Left ventricle myocardium inferior (tissue), 1 donor: ENCODE measurements at regions not wholly inside any gene's neighbourhood (a gene's known extent, or its start where the extent isn't known, plus 50 kb on each side); places are given as distances from the start of the nearest gene placed in this dataset.
"Not testable (repeated sequence)": the region's sequence is repeated elsewhere in the genome, so short reads cannot be mapped to it uniquely, and the experiment has no call there.

ENCODE experiments used
- DNase-seq: peaks from one replicate; pipeline ENCODE4 v3.0.0-alpha.2; 2020
- H3K27ac ChIP-seq: fragments of 200-600 bp; replicated peaks from 2 replicates; pipeline ENCODE4 v1.8.0; 2021
- H3K27me3 ChIP-seq: fragments of 200-600 bp; 2 replicates; pipeline ENCODE4 v1.8.0; 2021; ENCODE audit warnings: low read depth
- H3K36me3 ChIP-seq: fragments of 200-600 bp; 2 replicates; pipeline ENCODE4 v1.8.0; 2021
- H3K4me1 ChIP-seq: fragments of 200-600 bp; 2 replicates; pipeline ENCODE4 v1.8.0; 2021
- H3K4me3 ChIP-seq: fragments of 200-600 bp; 2 replicates; pipeline ENCODE4 v1.8.0; 2021; ENCODE audit warnings: mild to moderate bottlenecking, moderate library complexity
- H3K9me3 ChIP-seq: fragments of 200-600 bp; replicated peaks from 2 replicates; pipeline ENCODE4 v1.8.0; 2021
- intact Hi-C: fragments of 100-400 bp; cut with micrococcal nuclease; formaldehyde crosslinking; loops from one replicate; pipeline ENCODE4 v1.11.0; 2022
- TF ChIP-seq, protein P1 (sequence below): fragments of 200-600 bp; IDR thresholded peaks from 2 replicates; pipeline ENCODE4 v1.8.0; 2021; ENCODE audit warnings: antibody characterized with exemption, mild to moderate bottlenecking, borderline replicate concordance
- donor health status: DM: no; HTN: yes; CAD: no; lungs with severe emphysema.

- H3K9me3 ChIP-seq: peaks cover 6% of the 10 kb centered on the region
- H3K27ac ChIP-seq: no peak overlapping the region
- H3K36me3 ChIP-seq: no peaks in the 10 kb centered on the region
- no peak overlapping the region for H3K4me3 ChIP-seq
- no peaks in the 10 kb centered on the region for H3K27me3 ChIP-seq
- H3K4me1 ChIP-seq: no peaks in the 10 kb centered on the region
- intact Hi-C loops: no loop called here
- no peak for DNase-seq
- TF ChIP-seq, protein P1, sequence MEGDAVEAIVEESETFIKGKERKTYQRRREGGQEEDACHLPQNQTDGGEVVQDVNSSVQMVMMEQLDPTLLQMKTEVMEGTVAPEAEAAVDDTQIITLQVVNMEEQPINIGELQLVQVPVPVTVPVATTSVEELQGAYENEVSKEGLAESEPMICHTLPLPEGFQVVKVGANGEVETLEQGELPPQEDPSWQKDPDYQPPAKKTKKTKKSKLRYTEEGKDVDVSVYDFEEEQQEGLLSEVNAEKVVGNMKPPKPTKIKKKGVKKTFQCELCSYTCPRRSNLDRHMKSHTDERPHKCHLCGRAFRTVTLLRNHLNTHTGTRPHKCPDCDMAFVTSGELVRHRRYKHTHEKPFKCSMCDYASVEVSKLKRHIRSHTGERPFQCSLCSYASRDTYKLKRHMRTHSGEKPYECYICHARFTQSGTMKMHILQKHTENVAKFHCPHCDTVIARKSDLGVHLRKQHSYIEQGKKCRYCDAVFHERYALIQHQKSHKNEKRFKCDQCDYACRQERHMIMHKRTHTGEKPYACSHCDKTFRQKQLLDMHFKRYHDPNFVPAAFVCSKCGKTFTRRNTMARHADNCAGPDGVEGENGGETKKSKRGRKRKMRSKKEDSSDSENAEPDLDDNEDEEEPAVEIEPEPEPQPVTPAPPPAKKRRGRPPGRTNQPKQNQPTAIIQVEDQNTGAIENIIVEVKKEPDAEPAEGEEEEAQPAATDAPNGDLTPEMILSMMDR: no peak
These were observed 809.9 kb downstream of the TSN start for GRCh38 chr2:122565364-122565763.

DNA sequence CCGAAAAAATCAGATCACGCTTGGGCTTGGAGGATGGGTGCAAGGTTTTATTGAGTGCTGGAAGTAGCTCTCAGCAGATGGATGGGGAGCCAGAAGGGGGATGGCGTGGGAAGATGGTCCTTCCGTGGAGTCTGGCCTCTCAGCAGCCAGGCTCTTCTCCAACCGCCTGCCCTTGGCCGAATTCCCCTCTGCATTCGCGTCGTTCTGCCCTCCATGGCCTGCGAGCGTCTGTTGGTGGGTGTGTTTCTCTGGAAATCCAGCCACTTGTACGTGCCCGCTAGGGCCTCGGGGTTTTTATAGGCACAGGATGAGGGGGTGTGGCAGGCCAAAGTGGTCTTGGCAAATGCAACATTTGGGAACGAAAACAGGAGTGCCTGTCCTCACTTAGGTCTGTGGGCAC lies 815.2 kb downstream of the TSN start:
- no peak for DNase-seq
- TF ChIP-seq, protein P1: no peak
- Histone ChIP-seq H3K9me3 (peaks cover 6% of the 10 kb centered on the region), H3K36me3 (no peaks in the 10 kb centered on the region), H3K4me3 (no peak overlapping the region), H3K27ac (no peak overlapping the region), H3K4me1 (no peaks in the 10 kb centered on the region), H3K27me3 (no peaks in the 10 kb centered on the region)
- intact Hi-C loops: no loop called here

DNA sequence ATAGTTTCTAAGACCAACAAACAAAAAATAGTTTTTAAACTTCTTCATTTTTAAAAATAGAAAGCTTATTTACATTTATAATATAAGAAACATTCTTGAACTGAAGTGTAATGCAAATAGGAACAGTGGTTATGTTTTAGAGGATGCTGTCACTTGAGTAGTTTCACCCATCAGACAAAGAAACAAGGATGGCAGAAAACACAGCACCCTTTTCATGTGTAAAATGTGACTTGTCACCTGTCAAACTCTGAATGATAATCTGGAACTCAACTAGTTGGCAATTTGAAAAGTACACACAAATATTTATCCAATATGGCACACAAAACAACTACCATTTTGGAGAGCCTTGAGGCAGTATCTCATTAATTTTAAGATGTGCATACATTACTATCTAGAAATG lies 816.0 kb downstream of the TSN start:
- H3K9me3 ChIP-seq, H3K27ac ChIP-seq, intact Hi-C loops, H3K36me3 ChIP-seq, H3K4me3 ChIP-seq, H3K27me3 ChIP-seq, H3K4me1 ChIP-seq, DNase-seq: not testable (repeated sequence)

- H3K36me3 ChIP-seq: no peaks in the 10 kb centered on the region
- no peak for DNase-seq
- TF ChIP-seq, protein P1: no peak
- no peaks in the 10 kb centered on the region for H3K4me1 ChIP-seq
- H3K27ac ChIP-seq: no peak overlapping the region
- H3K27me3 ChIP-seq: no peaks in the 10 kb centered on the region
- H3K9me3 ChIP-seq: no peaks in the 10 kb centered on the region
- intact Hi-C loops: no loop called here
- no peak overlapping the region for H3K4me3 ChIP-seq
These were observed 819.6 kb downstream of the TSN start for GRCh38 chr2:122575076-122575475.

DNA sequence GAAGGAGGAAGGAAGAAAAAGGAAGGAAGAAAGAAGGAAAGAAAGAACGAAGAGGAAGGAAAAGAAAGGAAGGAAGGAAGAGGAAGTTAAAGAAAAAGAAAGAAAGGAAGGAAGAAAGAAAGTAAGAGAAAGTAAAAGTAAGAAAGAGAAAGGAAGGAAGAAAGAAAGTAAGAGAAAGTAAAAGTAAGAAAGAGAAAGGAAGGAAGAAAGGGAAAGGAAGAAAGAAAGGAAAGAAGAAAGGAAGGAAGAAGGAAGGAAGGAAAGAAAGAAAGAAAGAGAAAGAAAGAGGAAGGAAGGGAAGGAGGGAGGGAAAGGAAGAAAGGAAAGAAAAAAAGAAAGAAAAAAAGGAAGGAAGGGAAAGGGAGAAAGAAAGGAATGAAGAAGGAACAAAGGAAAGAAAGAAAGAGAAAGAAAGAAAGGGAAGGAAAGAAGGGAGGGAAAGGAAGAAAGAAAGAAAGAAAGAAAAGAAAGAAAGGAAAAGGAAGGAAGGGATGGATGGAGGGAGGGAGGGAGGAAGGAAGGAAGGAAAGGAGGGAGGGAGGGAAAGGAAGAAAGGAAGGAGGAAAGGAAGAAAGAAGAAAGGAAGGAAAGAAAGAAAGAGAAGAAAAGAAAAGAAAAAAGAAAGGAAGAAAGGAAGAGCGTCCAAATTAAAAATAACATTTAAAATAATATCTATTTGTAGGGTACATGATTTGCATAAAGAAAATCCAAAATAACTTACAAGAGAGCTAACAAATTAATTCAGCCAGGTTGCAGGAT lies 827.9 kb downstream of the TSN start:
- no peak overlapping the region for H3K4me3 ChIP-seq
- no peaks in the 10 kb centered on the region for H3K27me3 ChIP-seq
- H3K27ac ChIP-seq: no peak overlapping the region
- intact Hi-C loops: no loop called here
- no peaks in the 10 kb centered on the region for H3K36me3 ChIP-seq
- no peak for DNase-seq
- peaks cover 21% of the 10 kb centered on the region for H3K9me3 ChIP-seq
- no peaks in the 10 kb centered on the region for H3K4me1 ChIP-seq
- TF ChIP-seq, protein P1: no peak

- no peak for DNase-seq
- H3K27me3 ChIP-seq: no peaks in the 10 kb centered on the region
- H3K27ac ChIP-seq: no peak overlapping the region
- H3K4me1 ChIP-seq: no peaks in the 10 kb centered on the region
- intact Hi-C loops: no loop called here
- H3K4me3 ChIP-seq: no peak overlapping the region
- no peaks in the 10 kb centered on the region for H3K36me3 ChIP-seq
- TF ChIP-seq, protein P1: no peak
- peaks cover 6% of the 10 kb centered on the region for H3K9me3 ChIP-seq
These were observed 835.1 kb downstream of the TSN start for GRCh38 chr2:122590524-122590923.
